GM21381 (cell line): ENCODE measurements at regions not wholly inside any gene's neighbourhood (a gene's known extent, or its start where the extent isn't known, plus 50 kb on each side); places are given as distances from the start of the nearest gene placed in this dataset.

ENCODE experiments used
- ATAC-seq: cut with Tn5 transposase; IDR thresholded peaks from one replicate; pipeline ENCODE4 v1.9.1; 2021; ENCODE audit warnings: mild to moderate bottlenecking, moderate library complexity; ENCODE audit not compliant: unreplicated experiment

DNA sequence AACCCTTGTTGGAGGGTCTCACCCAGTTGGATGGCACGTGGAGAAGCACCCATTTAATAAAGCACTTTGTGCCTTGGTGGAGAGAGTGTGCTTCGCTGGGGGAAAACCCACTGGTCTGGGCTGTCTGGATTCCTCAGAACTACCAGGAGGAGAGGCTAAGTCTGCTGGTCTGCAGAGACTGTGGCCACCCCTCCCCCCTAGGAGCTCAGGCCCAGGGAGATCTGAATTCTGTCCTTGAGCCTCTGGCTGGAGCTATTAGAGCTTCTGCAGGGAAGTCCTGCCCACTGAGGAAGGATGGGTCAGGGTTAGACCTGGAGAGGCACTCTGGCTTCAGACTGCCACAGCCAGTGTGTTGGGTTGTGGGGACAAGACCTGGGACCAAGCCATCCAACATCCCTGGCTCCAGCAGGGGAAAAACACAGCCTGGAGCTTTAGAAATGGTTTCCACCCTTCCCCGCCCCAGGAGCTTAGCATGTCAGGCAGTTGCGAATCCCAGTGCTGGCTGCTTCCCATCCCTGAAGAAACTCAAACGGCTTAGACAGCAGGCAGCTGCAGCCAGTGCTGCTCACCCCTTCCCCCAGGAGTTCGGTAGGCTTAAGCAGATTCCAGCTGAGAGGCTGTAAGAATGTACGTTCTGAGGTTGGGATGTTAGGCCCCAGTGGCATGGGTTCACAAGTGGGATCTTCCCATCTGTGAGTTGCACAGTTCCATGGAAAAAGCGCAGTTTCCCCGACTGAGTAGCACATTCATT is 288.3 kb downstream of the TGFB2 start:
- ATAC-seq: no peak

- ATAC-seq: no peak
Observed at GRCh38 chr1:218634212-218634611, 289.1 kb downstream of the TGFB2 start.

DNA sequence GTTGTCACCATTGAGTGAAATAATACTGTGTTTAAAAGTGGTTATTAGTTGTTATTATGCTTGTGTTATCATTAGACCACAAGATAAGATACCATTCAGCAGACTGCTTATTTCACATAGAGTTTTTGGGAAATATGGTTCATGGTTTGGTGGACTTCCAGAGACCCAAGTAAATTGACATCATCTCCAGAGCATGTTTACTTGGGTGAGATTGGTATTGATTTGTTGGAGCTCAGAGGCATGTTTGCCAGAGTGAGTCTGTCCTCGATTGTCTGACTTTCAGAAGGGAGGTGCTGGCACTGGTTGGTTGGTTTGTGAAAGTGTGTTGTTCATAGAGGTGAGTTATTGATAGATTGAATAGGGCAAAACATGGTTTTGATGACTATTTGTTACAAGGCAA is 291.4 kb downstream of the TGFB2 start:
- no peak for ATAC-seq

DNA sequence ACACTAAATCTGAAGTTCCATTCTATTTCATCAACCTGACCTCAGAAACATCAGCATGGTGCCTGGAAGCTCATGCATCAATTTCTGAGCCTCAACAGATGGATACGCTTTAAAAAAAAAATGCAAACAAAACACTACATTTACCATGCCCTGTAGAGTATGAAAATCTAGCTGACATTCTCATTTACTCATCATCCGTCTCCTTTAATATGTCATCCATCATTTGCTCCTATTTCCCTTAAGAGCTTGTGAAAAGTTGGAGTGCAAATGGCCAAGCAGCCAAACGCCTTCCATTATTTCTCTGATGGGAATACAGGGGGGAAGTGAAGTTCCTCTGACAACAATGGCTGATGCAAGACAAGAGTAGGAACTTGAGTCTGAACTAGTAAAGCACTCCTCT is 295.0 kb downstream of the TGFB2 start:
- no peak for ATAC-seq

DNA sequence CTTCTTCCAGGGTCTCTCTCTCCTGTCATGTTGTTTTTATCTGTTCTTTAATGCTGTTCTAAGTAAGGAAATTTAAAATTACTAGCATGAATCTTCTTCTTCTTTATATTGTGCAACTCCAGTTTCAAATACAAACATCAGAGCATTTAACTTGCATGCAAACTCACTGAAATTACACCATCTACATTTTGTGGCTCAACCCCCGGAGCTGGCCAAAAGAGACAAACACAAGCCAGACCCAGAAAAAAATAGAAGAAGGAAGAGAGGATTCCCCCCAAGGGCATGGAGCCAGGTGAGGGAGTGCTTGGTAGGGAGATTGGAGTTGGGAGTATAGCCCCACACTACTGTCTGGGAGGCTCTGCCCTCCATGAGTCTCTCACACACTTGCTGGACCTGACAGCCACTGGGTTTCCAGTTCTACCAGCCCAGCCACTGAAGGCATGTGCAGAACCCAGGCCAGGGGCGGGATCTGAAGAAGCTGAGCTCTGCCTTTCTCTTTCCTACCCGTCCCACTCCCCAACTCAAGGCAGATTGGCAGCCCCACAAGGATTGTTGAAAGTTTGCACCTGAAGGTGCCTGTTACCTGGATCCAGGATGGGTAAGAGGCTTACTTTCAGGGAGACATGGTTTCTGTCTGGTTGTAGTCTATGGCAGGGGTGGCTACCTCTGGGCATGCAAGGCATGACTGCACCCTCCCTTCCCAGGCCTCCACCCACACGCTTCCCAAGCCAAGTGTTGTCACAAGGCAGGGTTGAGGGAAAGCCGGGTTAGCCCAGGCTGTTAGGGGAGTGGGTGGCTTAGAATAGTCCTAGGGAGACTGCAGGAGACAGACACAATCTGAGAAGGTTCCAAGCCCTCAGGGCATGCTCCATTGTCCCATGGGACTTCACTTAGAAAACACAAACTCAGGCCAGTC is 297.2 kb downstream of the TGFB2 start:
- ATAC-seq: no peak

DNA sequence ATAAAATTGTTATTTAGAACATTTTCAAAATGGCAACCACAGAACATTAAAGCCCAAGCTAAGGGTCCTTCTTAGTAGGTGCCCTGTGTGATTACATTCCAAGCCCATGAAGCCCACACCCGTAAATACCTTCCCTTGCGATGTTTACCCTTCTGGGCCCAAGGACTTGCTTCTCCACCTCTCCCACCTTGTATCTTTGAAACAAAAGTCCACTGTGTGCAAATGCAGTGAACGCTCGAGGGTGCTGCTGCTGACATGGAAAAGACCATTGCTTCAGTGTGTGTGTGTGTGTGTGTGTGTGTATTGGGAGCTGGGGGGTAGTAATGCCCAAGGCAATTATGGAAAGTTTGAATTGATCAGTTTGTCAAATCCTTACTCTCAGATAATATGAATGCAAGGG is 298.1 kb downstream of the TGFB2 start:
- no peak for ATAC-seq

GRCh38 chr1:218643926-218644325 is 298.8 kb downstream of the TGFB2 start:
- no peak for ATAC-seq

DNA sequence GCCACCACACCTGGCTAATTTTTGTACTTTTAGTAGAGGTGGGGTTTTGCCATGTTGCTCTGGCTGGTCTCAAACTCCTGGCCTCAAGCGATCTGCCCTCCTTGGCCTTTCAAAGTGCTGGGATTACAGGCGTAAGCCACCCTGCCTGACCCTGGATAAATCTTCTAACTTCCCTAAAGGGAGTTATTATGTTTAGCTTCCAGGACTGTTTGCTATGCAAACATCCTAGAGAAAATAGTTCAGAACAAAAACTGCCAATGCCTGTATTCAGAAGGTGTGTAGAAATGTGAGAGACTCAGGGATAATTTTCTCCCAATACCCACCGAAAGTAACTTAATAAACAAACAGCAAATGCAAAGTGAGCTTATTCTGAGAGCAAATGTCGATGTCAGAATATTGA is 301.2 kb downstream of the TGFB2 start:
- ATAC-seq: no peak

DNA sequence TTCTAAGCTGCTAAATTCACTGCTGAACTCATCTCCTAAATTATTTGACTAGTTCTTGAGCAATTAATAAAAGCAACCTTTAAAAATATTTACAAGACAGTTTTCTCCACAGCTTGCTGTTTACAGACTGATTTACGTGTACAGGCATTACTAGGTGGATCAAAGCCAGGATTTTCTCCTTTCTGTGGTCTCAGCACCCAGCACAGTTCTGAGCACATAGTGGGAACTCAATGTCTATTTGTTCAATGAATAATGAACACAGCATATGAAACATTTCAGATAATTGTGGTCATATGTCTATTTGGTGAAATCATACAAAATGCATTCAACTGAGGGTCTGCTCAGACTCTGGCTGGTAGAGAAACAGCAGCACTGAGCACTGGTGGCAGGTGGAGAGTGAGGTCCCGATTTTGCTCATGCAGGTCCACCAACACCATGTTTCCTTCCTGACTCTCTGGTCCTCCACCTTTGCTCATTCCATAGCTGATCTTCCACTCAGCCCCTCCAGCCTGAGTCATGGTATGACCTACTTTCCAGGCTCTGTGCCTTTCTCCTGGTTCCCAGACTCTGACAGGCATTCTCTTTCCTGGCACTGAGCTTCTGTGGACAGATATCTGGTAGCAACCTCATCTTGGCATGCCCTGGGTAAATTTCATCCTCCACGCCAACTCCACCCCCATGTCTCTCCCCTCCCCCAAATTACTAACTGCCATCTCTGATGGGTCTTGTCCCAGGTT is 311.3 kb downstream of the TGFB2 start:
- ATAC-seq: no peak

DNA sequence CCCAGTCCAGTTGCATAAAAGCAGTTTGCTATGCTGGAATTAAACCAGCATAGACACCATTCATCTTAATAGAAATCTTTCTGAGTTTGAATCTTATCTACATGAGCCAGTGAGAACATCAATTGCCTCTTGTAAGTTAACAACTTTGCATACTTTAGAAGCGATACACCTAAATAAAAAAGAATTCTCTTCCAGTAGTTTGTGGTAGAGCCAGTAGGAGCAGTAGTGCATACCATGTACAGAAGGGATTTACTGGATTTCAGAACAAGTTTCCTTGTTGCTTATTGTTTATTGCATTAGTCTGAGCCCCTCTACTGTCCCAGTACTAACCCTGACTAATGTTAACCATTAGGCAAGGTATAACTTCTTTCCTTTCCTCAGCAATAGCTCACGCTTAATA is 313.1 kb downstream of the TGFB2 start:
- ATAC-seq: no peak

DNA sequence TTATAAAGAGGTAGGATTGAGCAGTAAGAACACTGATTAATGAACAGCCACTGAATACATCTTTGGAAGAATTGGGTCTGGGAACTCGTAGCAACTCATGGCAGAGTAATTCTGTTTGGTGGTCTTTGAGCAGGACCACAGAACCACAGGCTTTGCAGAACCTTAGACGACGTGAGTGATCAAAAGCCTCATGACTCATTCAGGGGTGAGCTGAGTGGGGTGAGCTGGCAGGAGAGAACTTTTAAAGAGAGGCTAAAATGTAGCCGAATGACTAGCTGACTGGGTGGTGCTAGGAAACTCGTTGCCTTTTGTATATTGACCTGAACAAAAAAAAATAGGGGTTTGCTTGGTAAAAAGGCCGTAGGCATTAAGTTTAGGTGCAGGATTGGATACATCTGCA is 313.8 kb downstream of the TGFB2 start:
- no peak for ATAC-seq

- ATAC-seq: no peak
Observed at GRCh38 chr1:218659911-218660677, 315.0 kb downstream of the TGFB2 start.

DNA sequence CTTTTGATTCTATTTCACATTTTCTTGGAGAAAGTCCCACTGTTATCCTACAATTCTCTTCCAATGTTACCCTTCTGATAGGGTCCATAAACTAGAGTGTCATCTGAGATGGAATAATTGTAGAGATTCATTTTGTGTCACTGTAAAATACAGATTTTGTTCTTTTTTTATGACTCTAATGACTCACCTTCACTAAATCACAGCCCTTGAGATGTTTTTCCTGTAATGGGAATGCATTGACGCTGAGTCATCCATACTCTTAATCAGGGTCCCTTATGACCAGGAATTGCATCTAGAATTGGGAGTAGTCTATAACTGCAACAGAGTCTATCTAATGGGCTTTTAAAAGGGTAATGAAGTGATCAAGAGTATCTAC is 315.5 kb downstream of the TGFB2 start:
- ATAC-seq: no peak

GRCh38 chr1:218661411-218661810 is 316.3 kb downstream of the TGFB2 start:
- no peak for ATAC-seq

GRCh38 chr1:218664385-218665170 is 319.4 kb downstream of the TGFB2 start:
- ATAC-seq: no peak

- no peak for ATAC-seq
Observed at GRCh38 chr1:218665221-218665620, 320.1 kb downstream of the TGFB2 start.

GRCh38 chr1:218666263-218666662 is 321.1 kb downstream of the TGFB2 start:
- ATAC-seq: no peak

GRCh38 chr1:218667781-218668516 is 322.8 kb downstream of the TGFB2 start:
- ATAC-seq: no peak

DNA sequence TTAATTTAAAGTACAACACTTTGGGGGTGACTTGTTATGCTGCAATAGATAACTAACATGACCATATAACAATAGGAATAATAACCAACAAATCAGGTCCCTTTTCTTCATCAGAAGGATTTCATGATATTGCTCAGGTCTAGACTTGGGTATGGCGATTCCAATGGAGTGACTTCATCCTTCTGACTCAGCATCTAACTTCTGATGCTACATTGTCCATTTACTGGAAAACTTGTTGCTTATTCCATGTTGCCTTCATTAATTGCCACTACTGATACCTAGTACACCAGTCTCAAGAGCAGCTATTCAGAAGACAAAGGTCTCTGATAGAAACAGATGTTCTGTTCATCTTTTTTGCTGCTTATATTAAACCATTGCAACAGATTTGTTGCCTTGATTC is 324.3 kb downstream of the TGFB2 start:
- ATAC-seq: no peak
